ENCODE measurements at regions not wholly inside any gene's neighbourhood (a gene's known extent, or its start where the extent isn't known, plus 50 kb on each side); places are given as distances from the start of the nearest gene placed in this dataset.

DNA sequence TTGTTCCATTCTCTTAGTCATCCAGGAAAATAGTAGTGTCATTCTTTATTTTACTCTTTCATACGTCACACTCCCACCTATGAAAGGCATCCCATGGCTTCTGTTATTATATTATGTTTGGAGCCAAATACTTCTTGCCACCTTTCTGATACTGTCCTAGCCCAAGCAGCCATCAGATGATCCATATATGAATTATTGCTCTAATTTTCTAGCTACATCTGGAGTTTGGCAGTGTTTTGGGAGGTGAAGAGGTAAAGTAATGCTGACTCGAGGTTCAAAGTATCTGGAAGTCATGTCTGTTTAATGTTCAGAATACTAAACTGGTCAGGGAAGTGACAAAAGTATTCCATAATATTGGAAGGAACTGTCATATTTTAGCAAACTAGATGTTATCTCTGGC, 362.5 kb downstream of the GPR37 start:
- no peak overlapping the region for H2AFZ ChIP-seq (ENCODE audit: low read length)
- CTCF ChIA-PET (ENCODE audit: partially characterized antibody): interaction anchor here (0.6 kb wide), 1 partner anchor 38 kb away, joined by 3 read pairs; no protein-coding TSS in a partner anchor
- H4K5ac ChIP-seq (ENCODE audit: insufficient read length, low read depth, low read length): no peak overlapping the region
- H3K36me3 ChIP-seq (ENCODE audit: control insufficient read depth in 2 of 4, insufficient read depth in 4 of 4, low read length in 3 of 4): no peaks in the 10 kb centered on the region
- no peak overlapping the region for H3K4me3 ChIP-seq (ENCODE audit: extremely low read depth in 1 of 4, insufficient read depth in 2 of 4, low read depth in 3 of 4, low read length in 4 of 4)
- no peak overlapping the region for H3K27ac ChIP-seq (ENCODE audit: low read depth, low read length)
- H3K4ac ChIP-seq (replicated peaks; ENCODE audit: insufficient read length, low read depth, low read length): no peak overlapping the region
- no peaks in the 10 kb centered on the region for H3K9me3 ChIP-seq (ENCODE audit: insufficient read depth in 2 of 2, low read depth in 1 of 2, low read length in 1 of 2)
- WGBS, 2 experiments (ENCODE audit: extremely low coverage in 1 of 2, insufficient coverage in 1 of 2, insufficient read length in 1 of 2, insufficient replicate concordance in 2 of 2, low coverage in 1 of 2, low lambda C conversion rate in 2 of 2, missing lambda C conversion rate in 1 of 2): 95% methylated on average over 2 of the region's 2 CpGs; no CpG with 5 or more reads in 1 of the 2 experiments
- H4K20me1 ChIP-seq (replicated peaks in 1 of 2; ENCODE audit: control insufficient read depth in 1 of 2, insufficient read depth in 2 of 2, low read length in 2 of 2): no peaks in the 10 kb centered on the region
- TF ChIP-seq, protein P1, sequence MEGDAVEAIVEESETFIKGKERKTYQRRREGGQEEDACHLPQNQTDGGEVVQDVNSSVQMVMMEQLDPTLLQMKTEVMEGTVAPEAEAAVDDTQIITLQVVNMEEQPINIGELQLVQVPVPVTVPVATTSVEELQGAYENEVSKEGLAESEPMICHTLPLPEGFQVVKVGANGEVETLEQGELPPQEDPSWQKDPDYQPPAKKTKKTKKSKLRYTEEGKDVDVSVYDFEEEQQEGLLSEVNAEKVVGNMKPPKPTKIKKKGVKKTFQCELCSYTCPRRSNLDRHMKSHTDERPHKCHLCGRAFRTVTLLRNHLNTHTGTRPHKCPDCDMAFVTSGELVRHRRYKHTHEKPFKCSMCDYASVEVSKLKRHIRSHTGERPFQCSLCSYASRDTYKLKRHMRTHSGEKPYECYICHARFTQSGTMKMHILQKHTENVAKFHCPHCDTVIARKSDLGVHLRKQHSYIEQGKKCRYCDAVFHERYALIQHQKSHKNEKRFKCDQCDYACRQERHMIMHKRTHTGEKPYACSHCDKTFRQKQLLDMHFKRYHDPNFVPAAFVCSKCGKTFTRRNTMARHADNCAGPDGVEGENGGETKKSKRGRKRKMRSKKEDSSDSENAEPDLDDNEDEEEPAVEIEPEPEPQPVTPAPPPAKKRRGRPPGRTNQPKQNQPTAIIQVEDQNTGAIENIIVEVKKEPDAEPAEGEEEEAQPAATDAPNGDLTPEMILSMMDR (IDR thresholded peaks at IDR 0.05; ENCODE audit: control extremely low read depth in 1 of 3, insufficient read depth in 1 of 3, low read depth in 1 of 3, low read length in 3 of 3): no peak
- TF ChIP-seq EZH2 (IDR thresholded peaks at IDR 0.05; ENCODE audit: low read depth, low read length, severe bottlenecking) (no peak), JUN (IDR thresholded peaks at IDR 0.05; ENCODE audit: low read depth, low read length) (no peak), TEAD4 (IDR thresholded peaks at IDR 0.05; ENCODE audit: low read depth, low read length) (no peak)
- H3K4me2 ChIP-seq (ENCODE audit: insufficient read depth in 1 of 2, low read depth in 2 of 2, low read length in 2 of 2): no peak overlapping the region
- H3K18ac ChIP-seq (ENCODE audit: extremely low read depth, low read length): no peak overlapping the region
- H3K23ac ChIP-seq (ENCODE audit: insufficient read length): no peak overlapping the region
- H3K4me1 ChIP-seq (replicated peaks in 1 of 4; ENCODE audit: control insufficient read depth in 3 of 4, insufficient read depth in 4 of 4, low read length in 3 of 4): no peaks in the 10 kb centered on the region
- no peak overlapping the region for H2BK120ac ChIP-seq (replicated peaks; ENCODE audit: low read depth, low read length)
- H3K27me3 ChIP-seq (replicated peaks in 1 of 4; ENCODE audit: control insufficient read depth in 3 of 4, extremely low read depth in 1 of 4, insufficient read depth in 3 of 4, low read length in 3 of 4): no peaks in the 10 kb centered on the region
- FAIRE-seq (no peak), DNase-seq (ENCODE audit: low read depth in 1 of 2, low spot score in 2 of 2) (no peak)
- H2BK5ac ChIP-seq (ENCODE audit: low read depth, low read length): no peak overlapping the region
- no peak overlapping the region for H3K9ac ChIP-seq (replicated peaks in 1 of 4; ENCODE audit: extremely low read depth in 1 of 4, low read depth in 3 of 4, low read length in 3 of 4)
- no peaks in the 10 kb centered on the region for H3K79me1 ChIP-seq (ENCODE audit: low read depth, low read length)
- H2AK5ac ChIP-seq (ENCODE audit: low read depth, low read length): no peak overlapping the region
- no peak overlapping the region for H3K14ac ChIP-seq (ENCODE audit: insufficient read length)
- no peak overlapping the region for H2BK20ac ChIP-seq (ENCODE audit: low read length)
- POLR2A ChIA-PET (ENCODE audit: partially characterized antibody): no interaction called here
- H3K56ac ChIP-seq (replicated peaks; ENCODE audit: insufficient read length, low read depth, low read length): no peak overlapping the region
- no peak overlapping the region for H2BK15ac ChIP-seq (ENCODE audit: low read length)
- H3K23me2 ChIP-seq (ENCODE audit: low read depth, low read length): no peaks in the 10 kb centered on the region
- no peak overlapping the region for H2BK12ac ChIP-seq (ENCODE audit: low read depth, low read length)
- H3K79me2 ChIP-seq (ENCODE audit: control insufficient read depth in 1 of 2, insufficient read depth in 2 of 2, low read length in 2 of 2): no peaks in the 10 kb centered on the region
- H4K8ac ChIP-seq (ENCODE audit: extremely low read depth, insufficient read depth, low read length): no peak overlapping the region
- no peak overlapping the region for H4K91ac ChIP-seq (replicated peaks; ENCODE audit: insufficient read length, low read length)
